ENCODE measurements at regions not wholly inside any gene's neighbourhood (a gene's known extent, or its start where the extent isn't known, plus 50 kb on each side); places are given as distances from the start of the nearest gene placed in this dataset.

DNA sequence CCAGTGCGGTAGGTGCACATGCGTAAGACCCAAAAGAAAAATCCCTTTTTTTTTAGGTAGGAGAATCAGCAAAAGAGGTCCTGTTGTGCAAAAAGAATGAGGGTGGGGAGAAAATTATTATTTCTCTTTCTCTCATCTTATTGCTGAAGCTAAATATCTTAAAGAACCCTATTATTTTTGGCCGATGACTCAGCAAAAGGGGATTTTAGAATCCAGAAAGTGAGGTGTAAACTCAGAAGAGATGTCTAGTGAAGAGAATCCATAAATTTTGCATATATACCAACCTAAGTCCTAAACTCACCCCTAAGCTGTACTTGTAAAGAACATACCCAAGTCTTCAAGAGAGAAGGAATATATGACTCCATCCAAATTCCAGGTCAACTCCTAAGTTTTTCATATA, 386.3 kb upstream of the ZNF717 start:
- Histone ChIP-seq H3K9ac (no peak overlapping the region), H3K4me3 (ENCODE audit: low read depth in 2 of 2, low read length in 1 of 2) (no peak overlapping the region), H3K27ac (ENCODE audit: low read depth in 2 of 2, low read length in 1 of 2) (no peak overlapping the region), H3K79me2 (ENCODE audit: insufficient read depth) (no peaks in the 10 kb centered on the region), H3K9me3 (no peaks in the 10 kb centered on the region), H3K4me2 (no peak overlapping the region), H3K9me2 (no peaks in the 10 kb centered on the region), H2AFZ (ENCODE audit: low read depth) (no peak overlapping the region), H3F3A (replicated peaks; ENCODE audit: insufficient read depth) (no peaks in the 10 kb centered on the region), H3K4me1 (ENCODE audit: control insufficient read depth in 1 of 2, insufficient read depth in 2 of 2, low read depth in 1 of 2, low read length in 1 of 2) (no peaks in the 10 kb centered on the region), H3K36me3 (replicated peaks in 1 of 2; ENCODE audit: control insufficient read depth in 1 of 2, insufficient read depth in 2 of 2, low read length in 1 of 2) (no peaks in the 10 kb centered on the region), H4K20me1 (ENCODE audit: insufficient read depth) (no peaks in the 10 kb centered on the region), H3K27me3 (ENCODE audit: insufficient read depth) (no peaks in the 10 kb centered on the region)
- ChIA-PET POLR2A (no interaction called here), CTCF (interaction anchor here (1.0 kb wide), 1 partner anchor 127 kb away, joined by 3 read pairs; no protein-coding TSS in a partner anchor)
- no peak for DNase-seq
- TF ChIP-seq MEF2A (IDR thresholded peaks at IDR 0.05; ENCODE audit: borderline replicate concordance, low read depth) = no peak
- TF ChIP-seq TAF1 (IDR thresholded peaks at IDR 0.05; ENCODE audit: borderline replicate concordance, low read depth, low read length) = no peak
- TF ChIP-seq NRF1 (IDR thresholded peaks at IDR 0.05; ENCODE audit: low read depth, low read length) = no peak
- no peak for TF ChIP-seq FOSL2 (IDR thresholded peaks at IDR 0.05; ENCODE audit: borderline replicate concordance, low read depth)
- no peak for TF ChIP-seq RAD21 (IDR thresholded peaks at IDR 0.05; ENCODE audit: low read length)
- no peak for TF ChIP-seq ELF1 (IDR thresholded peaks at IDR 0.05)
- TF ChIP-seq, protein P1, sequence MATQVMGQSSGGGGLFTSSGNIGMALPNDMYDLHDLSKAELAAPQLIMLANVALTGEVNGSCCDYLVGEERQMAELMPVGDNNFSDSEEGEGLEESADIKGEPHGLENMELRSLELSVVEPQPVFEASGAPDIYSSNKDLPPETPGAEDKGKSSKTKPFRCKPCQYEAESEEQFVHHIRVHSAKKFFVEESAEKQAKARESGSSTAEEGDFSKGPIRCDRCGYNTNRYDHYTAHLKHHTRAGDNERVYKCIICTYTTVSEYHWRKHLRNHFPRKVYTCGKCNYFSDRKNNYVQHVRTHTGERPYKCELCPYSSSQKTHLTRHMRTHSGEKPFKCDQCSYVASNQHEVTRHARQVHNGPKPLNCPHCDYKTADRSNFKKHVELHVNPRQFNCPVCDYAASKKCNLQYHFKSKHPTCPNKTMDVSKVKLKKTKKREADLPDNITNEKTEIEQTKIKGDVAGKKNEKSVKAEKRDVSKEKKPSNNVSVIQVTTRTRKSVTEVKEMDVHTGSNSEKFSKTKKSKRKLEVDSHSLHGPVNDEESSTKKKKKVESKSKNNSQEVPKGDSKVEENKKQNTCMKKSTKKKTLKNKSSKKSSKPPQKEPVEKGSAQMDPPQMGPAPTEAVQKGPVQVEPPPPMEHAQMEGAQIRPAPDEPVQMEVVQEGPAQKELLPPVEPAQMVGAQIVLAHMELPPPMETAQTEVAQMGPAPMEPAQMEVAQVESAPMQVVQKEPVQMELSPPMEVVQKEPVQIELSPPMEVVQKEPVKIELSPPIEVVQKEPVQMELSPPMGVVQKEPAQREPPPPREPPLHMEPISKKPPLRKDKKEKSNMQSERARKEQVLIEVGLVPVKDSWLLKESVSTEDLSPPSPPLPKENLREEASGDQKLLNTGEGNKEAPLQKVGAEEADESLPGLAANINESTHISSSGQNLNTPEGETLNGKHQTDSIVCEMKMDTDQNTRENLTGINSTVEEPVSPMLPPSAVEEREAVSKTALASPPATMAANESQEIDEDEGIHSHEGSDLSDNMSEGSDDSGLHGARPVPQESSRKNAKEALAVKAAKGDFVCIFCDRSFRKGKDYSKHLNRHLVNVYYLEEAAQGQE (IDR thresholded peaks at IDR 0.05; ENCODE audit: low read depth, low read length) = no peak
- TF ChIP-seq, protein P2, sequence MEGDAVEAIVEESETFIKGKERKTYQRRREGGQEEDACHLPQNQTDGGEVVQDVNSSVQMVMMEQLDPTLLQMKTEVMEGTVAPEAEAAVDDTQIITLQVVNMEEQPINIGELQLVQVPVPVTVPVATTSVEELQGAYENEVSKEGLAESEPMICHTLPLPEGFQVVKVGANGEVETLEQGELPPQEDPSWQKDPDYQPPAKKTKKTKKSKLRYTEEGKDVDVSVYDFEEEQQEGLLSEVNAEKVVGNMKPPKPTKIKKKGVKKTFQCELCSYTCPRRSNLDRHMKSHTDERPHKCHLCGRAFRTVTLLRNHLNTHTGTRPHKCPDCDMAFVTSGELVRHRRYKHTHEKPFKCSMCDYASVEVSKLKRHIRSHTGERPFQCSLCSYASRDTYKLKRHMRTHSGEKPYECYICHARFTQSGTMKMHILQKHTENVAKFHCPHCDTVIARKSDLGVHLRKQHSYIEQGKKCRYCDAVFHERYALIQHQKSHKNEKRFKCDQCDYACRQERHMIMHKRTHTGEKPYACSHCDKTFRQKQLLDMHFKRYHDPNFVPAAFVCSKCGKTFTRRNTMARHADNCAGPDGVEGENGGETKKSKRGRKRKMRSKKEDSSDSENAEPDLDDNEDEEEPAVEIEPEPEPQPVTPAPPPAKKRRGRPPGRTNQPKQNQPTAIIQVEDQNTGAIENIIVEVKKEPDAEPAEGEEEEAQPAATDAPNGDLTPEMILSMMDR (IDR thresholded peaks at IDR 0.05) = no peak
- no peak for TF ChIP-seq MXI1 (IDR thresholded peaks at IDR 0.05; ENCODE audit: low read depth, low read length)
- TF ChIP-seq, protein P3, sequence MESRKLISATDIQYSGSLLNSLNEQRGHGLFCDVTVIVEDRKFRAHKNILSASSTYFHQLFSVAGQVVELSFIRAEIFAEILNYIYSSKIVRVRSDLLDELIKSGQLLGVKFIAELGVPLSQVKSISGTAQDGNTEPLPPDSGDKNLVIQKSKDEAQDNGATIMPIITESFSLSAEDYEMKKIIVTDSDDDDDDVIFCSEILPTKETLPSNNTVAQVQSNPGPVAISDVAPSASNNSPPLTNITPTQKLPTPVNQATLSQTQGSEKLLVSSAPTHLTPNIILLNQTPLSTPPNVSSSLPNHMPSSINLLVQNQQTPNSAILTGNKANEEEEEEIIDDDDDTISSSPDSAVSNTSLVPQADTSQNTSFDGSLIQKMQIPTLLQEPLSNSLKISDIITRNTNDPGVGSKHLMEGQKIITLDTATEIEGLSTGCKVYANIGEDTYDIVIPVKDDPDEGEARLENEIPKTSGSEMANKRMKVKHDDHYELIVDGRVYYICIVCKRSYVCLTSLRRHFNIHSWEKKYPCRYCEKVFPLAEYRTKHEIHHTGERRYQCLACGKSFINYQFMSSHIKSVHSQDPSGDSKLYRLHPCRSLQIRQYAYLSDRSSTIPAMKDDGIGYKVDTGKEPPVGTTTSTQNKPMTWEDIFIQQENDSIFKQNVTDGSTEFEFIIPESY (IDR thresholded peaks at IDR 0.05; ENCODE audit: borderline replicate concordance, low read depth) = no peak
- TF ChIP-seq SMC3 (IDR thresholded peaks at IDR 0.05; ENCODE audit: low read depth, low read length) = no peak
- TF ChIP-seq, protein P4, sequence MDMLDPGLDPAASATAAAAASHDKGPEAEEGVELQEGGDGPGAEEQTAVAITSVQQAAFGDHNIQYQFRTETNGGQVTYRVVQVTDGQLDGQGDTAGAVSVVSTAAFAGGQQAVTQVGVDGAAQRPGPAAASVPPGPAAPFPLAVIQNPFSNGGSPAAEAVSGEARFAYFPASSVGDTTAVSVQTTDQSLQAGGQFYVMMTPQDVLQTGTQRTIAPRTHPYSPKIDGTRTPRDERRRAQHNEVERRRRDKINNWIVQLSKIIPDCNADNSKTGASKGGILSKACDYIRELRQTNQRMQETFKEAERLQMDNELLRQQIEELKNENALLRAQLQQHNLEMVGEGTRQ (IDR thresholded peaks at IDR 0.05; ENCODE audit: borderline replicate concordance, low read depth, low read length) = no peak
- TF ChIP-seq RFX5 (IDR thresholded peaks at IDR 0.05; ENCODE audit: low read length) = no peak
- TF ChIP-seq TCF12 (IDR thresholded peaks at IDR 0.05) = no peak
- TF ChIP-seq EZH2phosphoT487 (IDR thresholded peaks at IDR 0.05; ENCODE audit: borderline replicate concordance, low read depth) = no peak
- TF ChIP-seq, protein P5, sequence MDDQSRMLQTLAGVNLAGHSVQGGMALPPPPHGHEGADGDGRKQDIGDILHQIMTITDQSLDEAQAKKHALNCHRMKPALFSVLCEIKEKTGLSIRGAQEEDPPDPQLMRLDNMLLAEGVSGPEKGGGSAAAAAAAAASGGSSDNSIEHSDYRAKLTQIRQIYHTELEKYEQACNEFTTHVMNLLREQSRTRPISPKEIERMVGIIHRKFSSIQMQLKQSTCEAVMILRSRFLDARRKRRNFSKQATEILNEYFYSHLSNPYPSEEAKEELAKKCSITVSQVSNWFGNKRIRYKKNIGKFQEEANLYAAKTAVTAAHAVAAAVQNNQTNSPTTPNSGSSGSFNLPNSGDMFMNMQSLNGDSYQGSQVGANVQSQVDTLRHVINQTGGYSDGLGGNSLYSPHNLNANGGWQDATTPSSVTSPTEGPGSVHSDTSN (IDR thresholded peaks at IDR 0.05) = no peak
- 62% methylated on average over 3 of the region's 3 CpGs for WGBS (ENCODE audit: low lambda C conversion rate)
